ENCODE measurements at regions not wholly inside any gene's neighbourhood (a gene's known extent, or its start where the extent isn't known, plus 50 kb on each side); places are given as distances from the start of the nearest gene placed in this dataset.

- no peak for TF ChIP-seq CTCF (conservative IDR thresholded peaks at IDR 0.05; ENCODE audit: low read depth in 2 of 2)
- no peak for TF ChIP-seq EZH2 (IDR thresholded peaks at IDR 0.05; ENCODE audit: low read depth, unreplicated experiment)
These were observed 169.3 kb upstream of the BTBD3 start for GRCh38 chr20:11748436-11748835.

All from GM23338 (cell line).